IMR-90 (cell line): ENCODE measurements at regions not wholly inside any gene's neighbourhood (a gene's known extent, or its start where the extent isn't known, plus 50 kb on each side); places are given as distances from the start of the nearest gene placed in this dataset.

Experiments
- BHLHE40 ChIP-seq: fragments of 150-350 bp; IDR thresholded peaks from 2 replicates; pipeline ENCODE4 v1.6.1; 2016; ENCODE audit warnings: mild to moderate bottlenecking, low read depth, low read length
- CEBPB ChIP-seq: IDR thresholded peaks from 2 replicates; pipeline ENCODE4 v1.6.1; 2012; ENCODE audit warnings: low read depth, low read length, improper control_type of control experiment
- FOS ChIP-seq: fragments of 150-350 bp; IDR thresholded peaks from 2 replicates; pipeline ENCODE4 v1.6.1; 2016; ENCODE audit warnings: low read depth, low read length
- MAFK ChIP-seq: IDR thresholded peaks from 2 replicates; pipeline ENCODE4 v1.6.1; 2012; ENCODE audit warnings: low read depth, low read length, improper control_type of control experiment
- NFE2L2 ChIP-seq: fragments of 150-350 bp; IDR thresholded peaks from 2 replicates; pipeline ENCODE4 v1.6.1; 2016; ENCODE audit warnings: low read depth, mild to moderate bottlenecking, low read length
- POLR2A ChIP-seq: IDR thresholded peaks from 2 replicates; pipeline ENCODE4 v1.6.1; 2012; ENCODE audit warnings: mild to moderate bottlenecking, low read depth, low read length
- RAD21 ChIP-seq: IDR thresholded peaks from 2 replicates; pipeline ENCODE4 v1.6.1; 2012; ENCODE audit warnings: low read length, improper control_type of control experiment
- RCOR1 ChIP-seq: IDR thresholded peaks from 2 replicates; pipeline ENCODE4 v1.6.1; 2012; ENCODE audit warnings: mild to moderate bottlenecking, low read length, improper control_type of control experiment; ENCODE audit not compliant: insufficient replicate concordance
- RFX5 ChIP-seq: IDR thresholded peaks from 2 replicates; pipeline ENCODE4 v1.8.0; 2012; ENCODE audit warnings: low read depth, mild to moderate bottlenecking, low read length, moderate library complexity
- SMC3 ChIP-seq: fragments of 150-350 bp; IDR thresholded peaks from 2 replicates; pipeline ENCODE4 v1.6.1; 2016; ENCODE audit warnings: low read depth, mild to moderate bottlenecking, antibody characterized with exemption, low read length, moderate library complexity
- TF ChIP-seq, protein P1 (sequence below): conservative IDR thresholded peaks from 2 replicates; pipeline ENCODE4 v1.5.1; 2012; ENCODE audit warnings: mild to moderate bottlenecking, low read depth, low read length, improper control_type of control experiment
- TF ChIP-seq, protein P2 (sequence below): fragments of 150-350 bp; IDR thresholded peaks from 2 replicates; pipeline ENCODE4 v1.6.1; 2016; ENCODE audit warnings: low read depth, mild to moderate bottlenecking, low read length, moderate library complexity, borderline replicate concordance

DNA sequence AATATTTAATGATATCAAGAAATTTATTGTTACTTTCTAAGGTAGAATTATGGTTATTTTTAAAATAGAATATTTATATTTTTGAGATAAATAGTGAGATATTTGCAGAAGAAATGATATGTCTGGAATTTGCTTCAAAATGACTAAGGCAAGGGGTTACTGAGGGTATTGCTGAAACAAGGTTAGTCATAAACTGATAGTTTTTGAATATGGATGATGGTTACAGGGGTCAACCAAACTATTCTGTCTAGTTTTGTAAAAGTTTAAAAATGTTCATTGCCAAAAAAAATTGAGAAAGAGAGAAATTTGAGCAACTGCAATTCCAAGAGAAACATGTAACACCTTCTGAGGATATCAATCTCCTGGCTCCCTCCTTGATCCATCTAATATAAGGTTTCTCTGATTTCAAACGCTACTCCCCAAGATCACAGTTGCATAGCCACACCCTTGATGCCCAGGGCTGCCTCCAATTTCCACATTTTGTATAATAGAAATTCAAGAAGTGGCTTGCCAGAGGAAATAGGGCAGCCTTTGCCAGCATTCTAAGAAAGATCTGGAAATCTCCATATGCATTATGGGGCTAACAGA, 159.4 kb upstream of the NAMPT start:
- TF ChIP-seq, protein P1, sequence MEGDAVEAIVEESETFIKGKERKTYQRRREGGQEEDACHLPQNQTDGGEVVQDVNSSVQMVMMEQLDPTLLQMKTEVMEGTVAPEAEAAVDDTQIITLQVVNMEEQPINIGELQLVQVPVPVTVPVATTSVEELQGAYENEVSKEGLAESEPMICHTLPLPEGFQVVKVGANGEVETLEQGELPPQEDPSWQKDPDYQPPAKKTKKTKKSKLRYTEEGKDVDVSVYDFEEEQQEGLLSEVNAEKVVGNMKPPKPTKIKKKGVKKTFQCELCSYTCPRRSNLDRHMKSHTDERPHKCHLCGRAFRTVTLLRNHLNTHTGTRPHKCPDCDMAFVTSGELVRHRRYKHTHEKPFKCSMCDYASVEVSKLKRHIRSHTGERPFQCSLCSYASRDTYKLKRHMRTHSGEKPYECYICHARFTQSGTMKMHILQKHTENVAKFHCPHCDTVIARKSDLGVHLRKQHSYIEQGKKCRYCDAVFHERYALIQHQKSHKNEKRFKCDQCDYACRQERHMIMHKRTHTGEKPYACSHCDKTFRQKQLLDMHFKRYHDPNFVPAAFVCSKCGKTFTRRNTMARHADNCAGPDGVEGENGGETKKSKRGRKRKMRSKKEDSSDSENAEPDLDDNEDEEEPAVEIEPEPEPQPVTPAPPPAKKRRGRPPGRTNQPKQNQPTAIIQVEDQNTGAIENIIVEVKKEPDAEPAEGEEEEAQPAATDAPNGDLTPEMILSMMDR = no peak
- TF ChIP-seq POLR2A = no peak
- no peak for TF ChIP-seq BHLHE40
- no peak for TF ChIP-seq MAFK
- no peak for TF ChIP-seq RFX5
- no peak for TF ChIP-seq RCOR1
- no peak for TF ChIP-seq FOS
- TF ChIP-seq RAD21 = no peak
- TF ChIP-seq, protein P2, sequence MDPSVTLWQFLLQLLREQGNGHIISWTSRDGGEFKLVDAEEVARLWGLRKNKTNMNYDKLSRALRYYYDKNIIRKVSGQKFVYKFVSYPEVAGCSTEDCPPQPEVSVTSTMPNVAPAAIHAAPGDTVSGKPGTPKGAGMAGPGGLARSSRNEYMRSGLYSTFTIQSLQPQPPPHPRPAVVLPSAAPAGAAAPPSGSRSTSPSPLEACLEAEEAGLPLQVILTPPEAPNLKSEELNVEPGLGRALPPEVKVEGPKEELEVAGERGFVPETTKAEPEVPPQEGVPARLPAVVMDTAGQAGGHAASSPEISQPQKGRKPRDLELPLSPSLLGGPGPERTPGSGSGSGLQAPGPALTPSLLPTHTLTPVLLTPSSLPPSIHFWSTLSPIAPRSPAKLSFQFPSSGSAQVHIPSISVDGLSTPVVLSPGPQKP = no peak
- no peak for TF ChIP-seq CEBPB
- no peak for TF ChIP-seq NFE2L2
- TF ChIP-seq SMC3 = no peak
